SK-N-SH (cell line): ENCODE measurements at regions not wholly inside any gene's neighbourhood (a gene's known extent, or its start where the extent isn't known, plus 50 kb on each side); places are given as distances from the start of the nearest gene placed in this dataset.
A peak's percentile ranks its signal among the peaks of the same experiment; 100 is the strongest.

Experiments used
- CTCF ChIA-PET: fragments of 300-600, 350-600 bp; formaldehyde crosslinking; extraction: SDS; loops from one replicate; lab custom pipeline; 2021; lab: Yijun Ruan, JAX
- POLR2A ChIA-PET: fragments of 350-600 bp; sonication (Branson Sonifier 250); formaldehyde crosslinking; extraction: SDS; loops from one replicate; lab custom pipeline; 2020; ENCODE audit warnings: antibody characterized with exemption, inconsistent platforms; lab: Yijun Ruan, JAX
- DNase-seq: peaks from one replicate; pipeline ENCODE4 v3.0.0; 2012
- H2AFZ ChIP-seq: fragments of 200-600 bp; sonication (generic); 2 replicates; pipeline ENCODE4 v1.8.1; 2016; ENCODE audit warnings: antibody characterized with exemption, mild to moderate bottlenecking, low read depth
- H3F3A ChIP-seq: fragments of 200-600 bp; sonication (generic); replicated peaks from 2 replicates; pipeline ENCODE3; 2016; ENCODE audit warnings: antibody characterized with exemption, mild to moderate bottlenecking; ENCODE audit not compliant: insufficient read depth
- H3K27ac ChIP-seq, 2 experiments: fragments of 200-500 bp in 1 of 2; fragments of 200-600 bp in 1 of 2; sonication (Bioruptor generic) in 1 of 2; sonication (generic), shearing (Covaris generic) in 1 of 2; 2 replicates each; pipeline versions ENCODE4 v1.5.1 to v1.6.1; 2014 to 2016; ENCODE audit warnings: low read depth in 2 of 2, inconsistent platforms in 1 of 2, low read length in 1 of 2, mild to moderate bottlenecking in 1 of 2, mixed read lengths in 1 of 2
- H3K27me3 ChIP-seq: fragments of 200-600 bp; sonication (generic), shearing (Covaris generic); 2 replicates; pipeline ENCODE4 v1.6.1; 2016; ENCODE audit warnings: mixed run types; ENCODE audit not compliant: insufficient read depth
- H3K36me3 ChIP-seq, 2 experiments: fragments of 200-500 bp in 1 of 2; fragments of 200-600 bp in 1 of 2; sonication (Bioruptor generic) in 1 of 2; sonication (generic) in 1 of 2; replicated peaks in 1 of 2; 2 replicates each; pipeline versions ENCODE3 to v1.5.1; 2014 to 2016; ENCODE audit warnings: low read length in 1 of 2, mild to moderate bottlenecking in 1 of 2; ENCODE audit not compliant: insufficient read depth in 2 of 2, control insufficient read depth in 1 of 2
- H3K4me1 ChIP-seq, 2 experiments: fragments of 200-500 bp in 1 of 2; fragments of 200-600 bp in 1 of 2; sonication (Bioruptor generic) in 1 of 2; sonication (generic), shearing (Covaris generic) in 1 of 2; 2 replicates each; pipeline versions ENCODE4 v1.5.1 to v1.6.1; 2014 to 2016; ENCODE audit warnings: low read depth in 1 of 2, low read length in 1 of 2, mixed run types in 1 of 2; ENCODE audit not compliant: insufficient read depth in 2 of 2, control insufficient read depth in 1 of 2
- H3K4me2 ChIP-seq: fragments of 200-600 bp; sonication (generic), shearing (Covaris generic); 2 replicates; pipeline ENCODE4 v1.6.1; 2017; ENCODE audit warnings: mixed run types
- H3K4me3 ChIP-seq, 2 experiments: fragments of 200-500 bp in 1 of 2; fragments of 200-600 bp in 1 of 2; sonication (Bioruptor generic) in 1 of 2; sonication (generic), shearing (Covaris generic) in 1 of 2; 2 replicates each; pipeline versions ENCODE4 v1.5.1 to v1.8.1; 2014 to 2016; ENCODE audit warnings: low read depth in 2 of 2, inconsistent platforms in 1 of 2, low read length in 1 of 2, mild to moderate bottlenecking in 1 of 2, mixed read lengths in 1 of 2, moderate library complexity in 1 of 2
- H3K79me2 ChIP-seq: fragments of 200-600 bp; sonication (generic); 2 replicates; pipeline ENCODE4 v1.8.1; 2017; ENCODE audit warnings: mild to moderate bottlenecking; ENCODE audit not compliant: insufficient read depth
- H3K9ac ChIP-seq: fragments of 200-600 bp; sonication (generic); 2 replicates; pipeline ENCODE4 v1.6.1; 2017; ENCODE audit warnings: mixed run types
- H3K9me2 ChIP-seq: fragments of 200-600 bp; sonication (generic); 2 replicates; pipeline ENCODE4 v1.6.1; 2017; ENCODE audit warnings: mixed run types
- H3K9me3 ChIP-seq: fragments of 200-600 bp; sonication (generic); 2 replicates; pipeline ENCODE4 v1.6.1; 2017; ENCODE audit warnings: mixed run types, mild to moderate bottlenecking, moderate library complexity
- H4K20me1 ChIP-seq: fragments of 200-600 bp; sonication (generic); 2 replicates; pipeline ENCODE4 v1.6.1; 2017; ENCODE audit warnings: mild to moderate bottlenecking, mixed run types; ENCODE audit not compliant: insufficient read depth
- EZH2phosphoT487 ChIP-seq: fragments of 200-600 bp; sonication (generic); IDR thresholded peaks from 2 replicates; pipeline ENCODE4 v1.6.1; 2017; ENCODE audit warnings: low read depth, mixed run types, mild to moderate bottlenecking, antibody characterized with exemption, moderate library complexity, borderline replicate concordance
- FOXM1 ChIP-seq: IDR thresholded peaks from 2 replicates; pipeline ENCODE4 v1.4.0; 2012; ENCODE audit warnings: low read depth, mild to moderate bottlenecking
- IRF3 ChIP-seq: fragments of 150-350 bp; IDR thresholded peaks from 2 replicates; pipeline ENCODE4 v1.6.1; 2016; ENCODE audit warnings: mild to moderate bottlenecking, low read depth, low read length
- JUND ChIP-seq: IDR thresholded peaks from 2 replicates; pipeline ENCODE4 v1.4.0; 2012
- MXI1 ChIP-seq: IDR thresholded peaks from 2 replicates; pipeline ENCODE4 v1.6.1; 2012; ENCODE audit warnings: mild to moderate bottlenecking, low read depth, low read length, improper control_type of control experiment
- NRF1 ChIP-seq: IDR thresholded peaks from 2 replicates; pipeline ENCODE4 v1.6.1; 2012; ENCODE audit warnings: low read depth, mild to moderate bottlenecking, low read length
- RCOR1 ChIP-seq: fragments of 150-350 bp; IDR thresholded peaks from 2 replicates; pipeline ENCODE4 v1.6.1; 2017; ENCODE audit warnings: antibody characterized with exemption, low read length
- SIN3A ChIP-seq: IDR thresholded peaks from 2 replicates; pipeline ENCODE4 v1.6.1; 2012; ENCODE audit warnings: low read depth, mild to moderate bottlenecking, low read length, moderate library complexity, borderline replicate concordance
- SMC3 ChIP-seq: IDR thresholded peaks from 2 replicates; pipeline ENCODE4 v1.6.1; 2012; ENCODE audit warnings: low read depth, low read length, improper control_type of control experiment
- TCF12 ChIP-seq: IDR thresholded peaks from 2 replicates; pipeline ENCODE4 v1.4.0; 2012
- YY1 ChIP-seq: IDR thresholded peaks from 2 replicates; pipeline ENCODE4 v1.4.0; 2012; ENCODE audit warnings: low read depth, mild to moderate bottlenecking
- ZBTB33 ChIP-seq: IDR thresholded peaks from 2 replicates; pipeline ENCODE4 v1.4.0; 2012; ENCODE audit warnings: low read depth, borderline replicate concordance
- WGBS: methylation state at CpG from one replicate; pipeline ENCODE4 v1.1.6; 2017; ENCODE audit warnings: low lambda C conversion rate; 5-methylcytosine and 5-hydroxymethylcytosine counted together
- TF ChIP-seq, protein P1 (sequence below): IDR thresholded peaks from 2 replicates; pipeline ENCODE4; 2012

DNA sequence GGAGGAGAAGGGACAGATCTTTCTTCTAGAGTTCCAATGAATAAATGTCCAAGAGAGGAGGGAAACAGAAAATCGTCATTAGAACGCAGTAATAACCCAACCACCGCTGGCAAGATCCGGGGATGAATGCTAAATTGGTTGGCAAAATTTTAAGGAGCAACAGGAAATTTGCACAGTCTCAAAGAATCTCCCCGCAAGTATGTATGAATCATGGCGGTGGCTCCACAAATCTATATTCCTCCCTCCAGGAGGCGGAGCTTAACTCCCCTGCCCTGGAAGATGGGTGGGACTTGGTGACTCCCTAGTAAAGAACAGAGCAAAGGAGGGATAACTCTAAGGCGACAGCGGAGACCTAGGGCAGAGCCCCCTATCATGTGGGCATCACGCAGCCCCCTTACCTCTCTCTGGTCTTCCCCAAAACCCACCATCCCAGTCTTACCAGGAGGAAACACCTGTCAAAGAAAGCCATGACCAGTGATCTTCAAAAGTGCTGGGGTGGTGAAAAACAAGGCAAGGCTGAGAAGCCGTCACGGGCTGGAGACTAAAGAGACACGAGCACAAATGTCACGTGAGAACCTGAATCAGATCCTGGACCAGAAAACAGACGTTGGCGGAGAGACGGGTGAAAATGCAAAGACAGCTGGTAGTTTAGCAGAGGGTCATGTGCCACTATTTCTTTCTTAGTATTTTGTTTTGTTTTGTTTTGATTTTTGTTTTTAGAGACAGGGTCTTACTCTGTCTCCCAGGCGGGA, 125.8 kb downstream of the NCOR2 start (continued):
- TF ChIP-seq SMC3 (no peak), RCOR1 (no peak), EZH2phosphoT487 (no peak), IRF3 (no peak), FOXM1 (peak; percentile 77; the same call in 1 of the 2 replicates), NRF1 (no peak), SIN3A (no peak), MXI1 (no peak)
- TF ChIP-seq, protein P1, sequence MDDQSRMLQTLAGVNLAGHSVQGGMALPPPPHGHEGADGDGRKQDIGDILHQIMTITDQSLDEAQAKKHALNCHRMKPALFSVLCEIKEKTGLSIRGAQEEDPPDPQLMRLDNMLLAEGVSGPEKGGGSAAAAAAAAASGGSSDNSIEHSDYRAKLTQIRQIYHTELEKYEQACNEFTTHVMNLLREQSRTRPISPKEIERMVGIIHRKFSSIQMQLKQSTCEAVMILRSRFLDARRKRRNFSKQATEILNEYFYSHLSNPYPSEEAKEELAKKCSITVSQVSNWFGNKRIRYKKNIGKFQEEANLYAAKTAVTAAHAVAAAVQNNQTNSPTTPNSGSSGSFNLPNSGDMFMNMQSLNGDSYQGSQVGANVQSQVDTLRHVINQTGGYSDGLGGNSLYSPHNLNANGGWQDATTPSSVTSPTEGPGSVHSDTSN: no peak; the same call in 1 of the 2 replicates
- TF ChIP-seq, all 33 proteins: peak for 8

DNA sequence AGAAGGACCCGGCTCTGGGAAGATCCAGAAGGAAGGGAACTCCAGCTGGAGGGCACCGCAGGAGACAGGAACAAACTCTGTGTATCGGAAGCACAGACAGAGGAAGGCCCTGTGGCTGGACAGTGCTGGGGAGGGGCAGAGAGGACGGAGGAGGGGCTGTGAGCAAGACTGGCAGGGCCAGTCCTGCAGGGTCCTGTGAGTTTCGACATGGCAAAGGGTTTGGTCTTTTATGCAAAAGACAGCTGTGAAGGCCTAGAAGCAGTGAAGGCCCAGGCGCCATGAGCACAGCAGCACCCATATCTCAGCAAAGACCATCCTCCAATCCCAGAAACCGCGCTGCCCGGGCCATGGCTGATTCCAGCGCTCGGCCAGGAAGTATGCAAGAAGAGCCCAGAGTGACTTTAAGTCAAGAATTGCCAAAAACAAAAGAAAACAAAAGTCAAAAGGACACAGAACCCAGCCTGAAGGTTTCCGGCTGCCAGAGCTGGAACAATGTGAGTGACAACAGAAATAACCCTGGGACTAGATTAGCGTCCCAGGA, 126.5 kb downstream of the NCOR2 start:
- TF ChIP-seq IRF3 (no peak), TCF12 (no peak), ZBTB33 (no peak), RCOR1 (no peak), YY1 (no peak), JUND (no peak), SMC3 (no peak)
- Histone ChIP-seq H3K79me2 (peaks cover 35% of the 10 kb centered on the region), H3K4me1 (peaks cover under 1 to 22% of the 10 kb centered on the region in 2 experiments; a peak in 3 of 4 replicates), H2AFZ (no peak overlapping the region), H3K4me3 (0 out of 4 replicates have a peak overlapping the region, but pooled peaks of 1 of the 2 experiments have one; percentile 25), H3K9me2 (no peaks in the 10 kb centered on the region), H3K27me3 (no peaks in the 10 kb centered on the region), H3K4me2 (peak overlapping the region; percentile 83), H4K20me1 (no peaks in the 10 kb centered on the region), H3F3A (peaks cover 32% of the 10 kb centered on the region), H3K9me3 (no peaks in the 10 kb centered on the region), H3K27ac (peak overlapping the region; percentile 43 to 98), H3K36me3 (peaks cover 10 to 20% of the 10 kb centered on the region in 2 experiments), H3K9ac (peak overlapping the region; percentile 78)
- ChIA-PET CTCF (interaction anchor here (0.7 kb wide), 1 partner anchor 14 kb away, joined by 3 read pairs; no protein-coding TSS in a partner anchor), POLR2A (no interaction called here)
- no peak for DNase-seq
- WGBS: 87% methylated on average over 13 of the region's 13 CpGs
